ENCODE measurements at regions not wholly inside any gene's neighbourhood (a gene's known extent, or its start where the extent isn't known, plus 50 kb on each side); places are given as distances from the start of the nearest gene placed in this dataset.

- no peak for DNase-seq (ENCODE audit: low read depth in 1 of 2, low spot score in 1 of 2)
- no peak overlapping the region for H3K4me3 ChIP-seq (replicated peaks; ENCODE audit: insufficient read depth, low read length)
- no peaks in the 10 kb centered on the region for H3K27me3 ChIP-seq (ENCODE audit: insufficient read depth, poor library complexity, severe bottlenecking)
- TF ChIP-seq SPI1 (IDR thresholded peaks at IDR 0.05; ENCODE audit: borderline replicate concordance, low read depth) (no peak), REST (IDR thresholded peaks at IDR 0.05; ENCODE audit: insufficient replicate concordance, low read depth) (no peak), POLR2AphosphoS5 (IDR thresholded peaks at IDR 0.05; ENCODE audit: low read depth) (no peak), GABPA (IDR thresholded peaks at IDR 0.05; ENCODE audit: low read depth) (no peak)
- H3K27ac ChIP-seq (replicated peaks): no peak overlapping the region
These were observed 239.9 kb upstream of the RAG2 start for GRCh38 chr11:36837831-36838437.

- no peak for DNase-seq (ENCODE audit: low read depth in 1 of 2, low spot score in 1 of 2)
- Histone ChIP-seq H3K27me3 (ENCODE audit: insufficient read depth, poor library complexity, severe bottlenecking) (no peaks in the 10 kb centered on the region), H3K27ac (replicated peaks) (no peak overlapping the region), H3K4me3 (replicated peaks; ENCODE audit: insufficient read depth, low read length) (no peak overlapping the region)
- no peak for TF ChIP-seq CTCF (IDR thresholded peaks at IDR 0.05; ENCODE audit: insufficient read depth, low read length)
- no peak for TF ChIP-seq POLR2AphosphoS5 (IDR thresholded peaks at IDR 0.05; ENCODE audit: low read depth)
- no peak for TF ChIP-seq SPI1 (IDR thresholded peaks at IDR 0.05; ENCODE audit: borderline replicate concordance, low read depth)
These were observed 227.2 kb upstream of the RAG2 start for GRCh38 chr11:36825251-36825650.

- no peak overlapping the region for H3K4me3 ChIP-seq (replicated peaks; ENCODE audit: insufficient read depth, low read length)
- DNase-seq (ENCODE audit: low read depth in 1 of 2, low spot score in 1 of 2): no peak
- no peak for TF ChIP-seq POLR2AphosphoS5 (IDR thresholded peaks at IDR 0.05; ENCODE audit: low read depth)
- no peak for TF ChIP-seq REST (IDR thresholded peaks at IDR 0.05; ENCODE audit: insufficient replicate concordance, low read depth)
- TF ChIP-seq SPI1 (IDR thresholded peaks at IDR 0.05; ENCODE audit: borderline replicate concordance, low read depth): no peak
- TF ChIP-seq GABPA (IDR thresholded peaks at IDR 0.05; ENCODE audit: low read depth): no peak
- no peak for TF ChIP-seq CTCF (IDR thresholded peaks at IDR 0.05; ENCODE audit: insufficient read depth, low read length)
- H3K27ac ChIP-seq (replicated peaks): no peak overlapping the region
- H3K27me3 ChIP-seq (ENCODE audit: insufficient read depth, poor library complexity, severe bottlenecking): no peaks in the 10 kb centered on the region
These were observed 226.3 kb upstream of the RAG2 start for GRCh38 chr11:36824349-36824748.

GRCh38 chr11:36822829-36823228 is 224.8 kb upstream of the RAG2 start:
- Histone ChIP-seq H3K27ac (replicated peaks) (no peak overlapping the region), H3K27me3 (ENCODE audit: insufficient read depth, poor library complexity, severe bottlenecking) (no peaks in the 10 kb centered on the region), H3K4me3 (replicated peaks; ENCODE audit: insufficient read depth, low read length) (no peak overlapping the region)
- no peak for TF ChIP-seq REST (IDR thresholded peaks at IDR 0.05; ENCODE audit: insufficient replicate concordance, low read depth)
- no peak for TF ChIP-seq POLR2AphosphoS5 (IDR thresholded peaks at IDR 0.05; ENCODE audit: low read depth)
- no peak for DNase-seq (ENCODE audit: low read depth in 1 of 2, low spot score in 1 of 2)

All from HL-60 (cell line).